Prostate gland (tissue), 2 donors: ENCODE measurements at regions not wholly inside any gene's neighbourhood (a gene's known extent, or its start where the extent isn't known, plus 50 kb on each side); places are given as distances from the start of the nearest gene placed in this dataset.

Experiments
- DNase-seq: peaks from one replicate; pipeline ENCODE4 v3.0.0-alpha.2; 2019; ENCODE audit warnings: low spot score
- H3K27ac ChIP-seq, 2 donors: fragments of 200-600 bp; sonication (generic); 2 replicates each; pipeline ENCODE4 v1.5.1; 2017 to 2019
- H3K27me3 ChIP-seq: fragments of 200-600 bp; sonication (generic); replicated peaks from 2 replicates; pipeline ENCODE4 v1.5.1; 2019; ENCODE audit not compliant: insufficient read depth
- H3K36me3 ChIP-seq, 2 donors: fragments of 200-600 bp; sonication (generic); 1 replicate in 1 of 2; 2 replicates in 1 of 2; pipeline versions ENCODE4 v1.5.1 to v1.8.1; 2017 to 2019
- H3K4me1 ChIP-seq: fragments of 200-600 bp; sonication (generic); replicated peaks from 2 replicates; pipeline ENCODE4 v1.5.1; 2019
- H3K4me3 ChIP-seq, 2 donors: fragments of 200-600 bp; sonication (generic); 2 replicates each; pipeline ENCODE4 v1.5.1; 2017 to 2019
- H3K9me3 ChIP-seq: fragments of 200-600 bp; sonication (generic); 2 replicates; pipeline ENCODE4 v1.5.1; 2017
- POLR2A ChIP-seq: fragments of 450-650 bp; IDR thresholded peaks from one replicate; pipeline ENCODE4 v1.6.1; 2016; ENCODE audit warnings: antibody characterized with exemption, mild to moderate bottlenecking
- POLR2AphosphoS5 ChIP-seq: sonication (generic); formaldehyde crosslinking; IDR thresholded peaks from one replicate; pipeline ENCODE4 v1.6.1; 2017; ENCODE audit warnings: antibody characterized with exemption
- WGBS: methylation state at CpG from one replicate; pipeline ENCODE4 v1.1.5; 2018; 5-methylcytosine and 5-hydroxymethylcytosine counted together
- intact Hi-C: fragments of 100-400 bp; cut with DNase I; formaldehyde crosslinking; loops from one replicate; pipeline ENCODE4 v1.14.2; 2022
- TF ChIP-seq, protein P1 (sequence below), 4 experiments: fragments of 200-600 bp in 2 of 4; fragments of 450-650 bp in 2 of 4; sonication (generic) in 2 of 4; IDR thresholded peaks; 1 replicate in 3 of 4; 2 replicates in 1 of 4; pipeline ENCODE4 v1.5.1; 2016 to 2019; ENCODE audit warnings: antibody characterized with exemption in 4 of 4, mild to moderate bottlenecking in 2 of 4, moderate library complexity in 2 of 4

DNA sequence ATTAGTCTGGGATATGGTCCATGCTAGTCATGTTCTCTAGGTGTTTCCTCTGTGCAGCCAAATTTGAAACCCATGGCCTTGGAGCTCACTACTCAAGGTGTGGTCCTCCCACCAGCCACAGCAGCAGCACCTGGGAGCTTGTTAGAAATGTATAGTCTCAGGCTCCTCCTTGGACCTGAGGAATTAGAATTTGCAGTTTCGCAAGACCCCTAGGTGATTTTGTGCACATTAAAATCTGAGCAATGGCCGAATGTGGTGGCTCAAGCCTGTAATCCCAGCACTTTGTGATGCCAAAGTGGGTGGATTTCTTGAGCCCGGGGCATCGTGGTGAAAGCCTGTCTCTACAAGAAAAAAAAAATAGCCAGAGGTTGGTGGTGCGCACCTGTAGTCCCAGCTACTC lies 72.3 kb upstream of the NEK6 start:
- Histone ChIP-seq H3K27me3 (no peaks in the 10 kb centered on the region), H3K4me3 (no peak overlapping the region), H3K4me1 (no peaks in the 10 kb centered on the region), H3K9me3 (no peaks in the 10 kb centered on the region), H3K36me3 (no peaks in the 10 kb centered on the region), H3K27ac (no peak overlapping the region)
- TF ChIP-seq, protein P1, sequence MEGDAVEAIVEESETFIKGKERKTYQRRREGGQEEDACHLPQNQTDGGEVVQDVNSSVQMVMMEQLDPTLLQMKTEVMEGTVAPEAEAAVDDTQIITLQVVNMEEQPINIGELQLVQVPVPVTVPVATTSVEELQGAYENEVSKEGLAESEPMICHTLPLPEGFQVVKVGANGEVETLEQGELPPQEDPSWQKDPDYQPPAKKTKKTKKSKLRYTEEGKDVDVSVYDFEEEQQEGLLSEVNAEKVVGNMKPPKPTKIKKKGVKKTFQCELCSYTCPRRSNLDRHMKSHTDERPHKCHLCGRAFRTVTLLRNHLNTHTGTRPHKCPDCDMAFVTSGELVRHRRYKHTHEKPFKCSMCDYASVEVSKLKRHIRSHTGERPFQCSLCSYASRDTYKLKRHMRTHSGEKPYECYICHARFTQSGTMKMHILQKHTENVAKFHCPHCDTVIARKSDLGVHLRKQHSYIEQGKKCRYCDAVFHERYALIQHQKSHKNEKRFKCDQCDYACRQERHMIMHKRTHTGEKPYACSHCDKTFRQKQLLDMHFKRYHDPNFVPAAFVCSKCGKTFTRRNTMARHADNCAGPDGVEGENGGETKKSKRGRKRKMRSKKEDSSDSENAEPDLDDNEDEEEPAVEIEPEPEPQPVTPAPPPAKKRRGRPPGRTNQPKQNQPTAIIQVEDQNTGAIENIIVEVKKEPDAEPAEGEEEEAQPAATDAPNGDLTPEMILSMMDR (IDR thresholded peaks at IDR 0.05), result no peak
- TF ChIP-seq POLR2A (no peak), POLR2AphosphoS5 (no peak)
- WGBS, result 86% methylated on average over 5 of the region's 5 CpGs
- no peak for DNase-seq
- intact Hi-C loops, result no loop called here

DNA sequence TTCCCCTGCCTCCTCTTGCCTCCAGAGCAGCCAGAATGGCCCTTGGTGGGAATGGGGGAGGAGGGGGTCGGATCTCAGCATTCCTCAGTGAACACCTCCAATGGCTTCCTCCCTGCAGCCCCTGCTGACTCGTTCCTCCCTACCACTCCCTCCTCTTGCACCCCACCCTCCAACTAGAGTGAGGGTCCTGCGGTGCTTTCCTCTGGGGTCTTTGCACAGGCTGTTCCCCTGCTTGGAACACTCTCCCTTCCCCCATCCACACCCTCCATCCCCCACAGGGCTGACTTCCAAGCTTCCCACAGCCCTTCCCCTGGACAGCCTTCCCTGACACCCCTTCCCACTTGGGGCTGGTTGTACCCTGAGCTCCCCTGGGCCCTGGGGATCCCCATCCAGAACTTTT lies 70.4 kb upstream of the NEK6 start:
- TF ChIP-seq POLR2AphosphoS5 (no peak), POLR2A (no peak)
- TF ChIP-seq, protein P1 (IDR thresholded peaks at IDR 0.05), result no peak
- H3K27ac ChIP-seq, result no peak overlapping the region
- no peaks in the 10 kb centered on the region for H3K36me3 ChIP-seq
- DNase-seq, result no peak
- no peaks in the 10 kb centered on the region for H3K9me3 ChIP-seq
- no peaks in the 10 kb centered on the region for H3K4me1 ChIP-seq
- WGBS, result 48% methylated on average over 3 of the region's 3 CpGs
- H3K27me3 ChIP-seq, result no peaks in the 10 kb centered on the region
- H3K4me3 ChIP-seq, result no peak overlapping the region
- intact Hi-C loops, result no loop called here

DNA sequence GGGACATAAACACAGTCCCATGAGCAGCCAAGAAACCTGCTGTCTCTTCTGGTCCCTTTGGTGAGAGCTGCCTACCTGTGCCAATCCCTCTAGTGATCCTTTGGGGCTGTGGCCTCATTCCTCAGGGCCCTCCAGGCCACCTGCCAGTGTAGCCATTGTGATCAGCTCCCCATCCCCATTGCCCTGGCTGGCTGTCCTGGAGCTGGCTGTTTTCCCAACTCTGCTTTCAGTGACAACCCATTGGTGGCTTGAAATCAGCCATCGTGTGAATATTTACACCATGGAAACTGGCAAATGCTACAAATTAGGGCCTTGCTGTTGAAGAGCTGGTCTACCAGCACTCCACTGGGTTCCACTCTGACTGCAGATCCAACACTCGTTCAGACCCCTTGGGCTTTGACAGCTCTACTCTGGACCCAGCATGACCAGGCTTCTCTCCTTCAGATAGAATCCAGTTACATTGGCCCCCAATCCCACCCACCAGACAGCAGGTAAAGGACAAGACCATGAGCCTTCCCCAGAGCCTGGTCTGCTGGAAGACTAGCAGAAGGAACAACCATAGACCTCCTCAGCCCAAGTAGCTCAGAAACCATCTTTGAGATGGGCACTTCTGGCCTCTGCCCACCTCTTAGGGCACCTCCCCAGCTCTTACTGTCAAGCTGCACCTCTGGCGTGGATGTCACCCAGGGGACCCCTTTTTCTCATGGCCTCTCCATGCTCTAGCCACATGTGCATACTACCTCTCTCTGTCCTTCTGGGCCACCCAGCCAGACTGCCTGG lies 69.2 kb upstream of the NEK6 start:
- H3K27me3 ChIP-seq, result no peaks in the 10 kb centered on the region
- intact Hi-C loops, result no loop called here
- H3K27ac ChIP-seq, result no peak overlapping the region
- no peaks in the 10 kb centered on the region for H3K4me1 ChIP-seq
- WGBS, result 89% methylated on average over 3 of the region's 3 CpGs
- no peaks in the 10 kb centered on the region for H3K9me3 ChIP-seq
- TF ChIP-seq POLR2AphosphoS5 (no peak), POLR2A (no peak)
- TF ChIP-seq, protein P1 (IDR thresholded peaks at IDR 0.05), result no peak
- H3K36me3 ChIP-seq, result no peaks in the 10 kb centered on the region
- H3K4me3 ChIP-seq, result no peak overlapping the region
- DNase-seq, result no peak

DNA sequence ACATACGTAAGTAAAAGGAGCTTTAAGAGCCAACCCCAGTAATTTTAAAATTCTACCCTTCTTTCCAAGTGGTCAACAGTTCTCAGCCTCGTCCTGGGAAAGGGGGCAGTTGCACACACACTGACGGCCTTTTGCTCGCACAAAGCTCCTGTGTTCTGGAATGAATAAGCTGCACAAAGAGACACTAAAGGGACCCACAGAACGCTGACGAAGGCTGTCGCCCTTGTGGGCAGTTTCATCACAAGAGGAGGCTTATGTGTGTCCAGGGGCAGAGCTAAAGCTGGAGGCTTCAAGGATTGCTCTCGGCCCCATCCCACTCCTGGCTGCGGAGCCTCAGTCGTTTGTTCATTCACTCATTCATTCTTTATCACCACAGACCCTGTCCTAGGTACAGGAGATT lies 67.0 kb upstream of the NEK6 start:
- TF ChIP-seq POLR2AphosphoS5 (no peak), POLR2A (no peak)
- TF ChIP-seq, protein P1 (IDR thresholded peaks at IDR 0.05), result no peak
- no peak overlapping the region for H3K4me3 ChIP-seq
- no peaks in the 10 kb centered on the region for H3K27me3 ChIP-seq
- WGBS, result 77% methylated on average over 10 of the region's 10 CpGs
- no peaks in the 10 kb centered on the region for H3K36me3 ChIP-seq
- no peaks in the 10 kb centered on the region for H3K9me3 ChIP-seq
- H3K4me1 ChIP-seq, result no peaks in the 10 kb centered on the region
- no peak overlapping the region for H3K27ac ChIP-seq
- DNase-seq, result no peak
- intact Hi-C loops, result no loop called here

DNA sequence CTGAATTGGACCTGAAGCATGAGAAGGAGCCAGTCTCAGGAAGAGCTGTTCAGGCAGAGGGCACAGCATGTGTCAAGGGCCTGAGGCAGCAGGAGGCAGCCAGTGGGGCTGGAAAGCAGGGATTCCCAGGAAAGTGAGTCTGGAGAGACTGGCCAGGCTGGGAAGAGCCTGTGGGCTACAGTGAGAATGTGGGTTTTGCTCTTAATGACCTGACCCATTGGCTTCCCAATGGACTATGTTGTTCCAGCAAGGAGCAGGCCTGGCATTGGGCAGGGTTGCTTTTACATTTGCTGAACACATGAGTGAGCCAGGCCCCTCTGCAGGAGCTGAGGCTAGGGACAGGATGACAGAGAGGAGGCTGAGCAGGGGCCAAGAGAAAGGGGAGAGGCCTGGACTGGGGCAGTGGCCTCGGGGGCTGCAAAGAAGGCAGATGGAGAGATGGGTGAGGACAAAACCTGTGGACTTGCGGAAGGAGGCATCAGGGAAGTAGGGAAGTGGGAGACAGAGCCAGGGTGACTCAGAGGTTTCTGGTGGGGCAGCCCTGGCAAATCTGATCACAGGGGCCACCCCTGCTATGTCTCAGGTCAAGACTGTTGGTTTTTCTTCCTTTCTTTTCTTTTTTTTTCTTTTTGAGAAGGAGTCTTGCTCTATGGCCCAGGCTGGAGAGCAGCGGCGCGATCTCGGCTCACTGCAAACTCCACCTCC lies 65.9 kb upstream of the NEK6 start:
- WGBS, result 93% methylated on average over 6 of the region's 6 CpGs
- TF ChIP-seq POLR2AphosphoS5, result no peak
- no peak for TF ChIP-seq POLR2A
- H3K27ac ChIP-seq, result no peak overlapping the region
- no peaks in the 10 kb centered on the region for H3K4me1 ChIP-seq
- DNase-seq, result no peak
- H3K27me3 ChIP-seq, result no peaks in the 10 kb centered on the region
- no peak overlapping the region for H3K4me3 ChIP-seq
- H3K36me3 ChIP-seq, result no peaks in the 10 kb centered on the region
- intact Hi-C loops, result no loop called here
- no peaks in the 10 kb centered on the region for H3K9me3 ChIP-seq
